MM.1S (cell line): ENCODE measurements at regions not wholly inside any gene's neighbourhood (a gene's known extent, or its start where the extent isn't known, plus 50 kb on each side); places are given as distances from the start of the nearest gene placed in this dataset.

ENCODE experiments used
- EZH2 ChIP-seq: fragments of 300-600 bp; sonication (generic); optimal IDR thresholded peaks from 2 replicates; pipeline ENCODE3; 2017; ENCODE audit warnings: low read depth, mild to moderate bottlenecking, antibody characterized with exemption, low read length, mixed read lengths
- EZH2phosphoT487 ChIP-seq: fragments of 300-600 bp; sonication (generic); IDR thresholded peaks from 2 replicates; pipeline ENCODE4 v1.6.1; 2018; ENCODE audit warnings: antibody characterized with exemption, low read length
- TF ChIP-seq, protein P1 (sequence below): fragments of 300-600 bp; sonication (generic); IDR thresholded peaks from 2 replicates; pipeline ENCODE4 v1.5.1; 2016; ENCODE audit warnings: antibody characterized with exemption, low read length, mixed read lengths

DNA sequence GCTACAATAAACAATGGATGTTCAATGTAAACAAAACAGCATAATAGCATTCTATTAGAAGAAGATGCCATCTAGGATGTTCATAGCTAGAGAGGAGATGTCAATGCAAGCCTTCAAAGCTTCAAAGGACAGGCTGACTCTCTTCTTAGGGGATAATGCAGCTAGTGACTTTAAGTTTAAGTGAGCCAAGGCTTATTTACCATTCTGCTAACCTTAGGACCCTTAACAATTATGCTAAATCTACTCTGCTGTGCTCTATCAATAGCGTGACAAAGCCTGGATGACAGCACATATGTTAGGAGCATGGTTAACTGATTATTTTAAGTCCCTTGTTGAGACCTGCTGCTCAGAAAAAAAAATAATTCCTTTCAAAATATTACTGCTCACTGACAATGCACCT is 106.0 kb upstream of the SSTR1 start:
- TF ChIP-seq, protein P1, sequence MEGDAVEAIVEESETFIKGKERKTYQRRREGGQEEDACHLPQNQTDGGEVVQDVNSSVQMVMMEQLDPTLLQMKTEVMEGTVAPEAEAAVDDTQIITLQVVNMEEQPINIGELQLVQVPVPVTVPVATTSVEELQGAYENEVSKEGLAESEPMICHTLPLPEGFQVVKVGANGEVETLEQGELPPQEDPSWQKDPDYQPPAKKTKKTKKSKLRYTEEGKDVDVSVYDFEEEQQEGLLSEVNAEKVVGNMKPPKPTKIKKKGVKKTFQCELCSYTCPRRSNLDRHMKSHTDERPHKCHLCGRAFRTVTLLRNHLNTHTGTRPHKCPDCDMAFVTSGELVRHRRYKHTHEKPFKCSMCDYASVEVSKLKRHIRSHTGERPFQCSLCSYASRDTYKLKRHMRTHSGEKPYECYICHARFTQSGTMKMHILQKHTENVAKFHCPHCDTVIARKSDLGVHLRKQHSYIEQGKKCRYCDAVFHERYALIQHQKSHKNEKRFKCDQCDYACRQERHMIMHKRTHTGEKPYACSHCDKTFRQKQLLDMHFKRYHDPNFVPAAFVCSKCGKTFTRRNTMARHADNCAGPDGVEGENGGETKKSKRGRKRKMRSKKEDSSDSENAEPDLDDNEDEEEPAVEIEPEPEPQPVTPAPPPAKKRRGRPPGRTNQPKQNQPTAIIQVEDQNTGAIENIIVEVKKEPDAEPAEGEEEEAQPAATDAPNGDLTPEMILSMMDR: no peak
- TF ChIP-seq EZH2 (no peak), EZH2phosphoT487 (no peak)
